Esophagus squamous epithelium (tissue), 4 donors: ENCODE measurements at regions not wholly inside any gene's neighbourhood (a gene's known extent, or its start where the extent isn't known, plus 50 kb on each side); places are given as distances from the start of the nearest gene placed in this dataset.

Experiments
- CTCF ChIP-seq, 6 experiments: fragments of 450-650 bp in 4 of 6; fragments of 200-600 bp in 2 of 6; sonication (generic) in 2 of 6; IDR thresholded peaks; one replicate each; pipeline ENCODE4 v1.5.1; 2016 to 2019; ENCODE audit warnings: antibody characterized with exemption in 6 of 6, mild to moderate bottlenecking in 4 of 6, moderate library complexity in 4 of 6
- POLR2A ChIP-seq, 4 donors: fragments of 450-650 bp; IDR thresholded peaks; one replicate each; pipeline ENCODE4 v1.6.1; 2017; ENCODE audit warnings: antibody characterized with exemption in 4 of 4, mild to moderate bottlenecking in 4 of 4, moderate library complexity in 3 of 4

- TF ChIP-seq CTCF (IDR thresholded peaks at IDR 0.05) = no peak
- TF ChIP-seq POLR2A (IDR thresholded peaks at IDR 0.05) = no peak
Observed at GRCh38 chr18:65439188-65439587, 311.6 kb upstream of the CDH7 start.
